Activated CD4-positive, alpha-beta memory T cell treated with anti-CD3 and anti-CD28 coated beads, Interleukin-2, amount 10 ng/mL, durations not matched to agents 7 days and 5 days (primary cell): ENCODE measurements at regions not wholly inside any gene's neighbourhood (a gene's known extent, or its start where the extent isn't known, plus 50 kb on each side); places are given as distances from the start of the nearest gene placed in this dataset.

Experiments used
- CTCF ChIA-PET: fragments of 350-600 bp; sonication (Branson Sonifier 250); formaldehyde crosslinking; loops from one replicate; lab custom pipeline; 2021; ENCODE audit warnings: antibody characterized with exemption, inconsistent platforms; lab: Charles Lee
- POLR2A ChIA-PET: fragments of 350-600 bp; sonication (Branson Sonifier 250); formaldehyde crosslinking; loops from one replicate; lab custom pipeline; 2021; ENCODE audit warnings: antibody characterized with exemption; lab: Charles Lee
- DNase-seq: peaks from one replicate; pipeline ENCODE4 v3.0.0-alpha.2; 2020
- H3K27ac Mint-ChIP-seq: one replicate; pipeline ENCODE4 v1.8.0; 2021; ENCODE audit warnings: mild to moderate bottlenecking, mixed read lengths
- H3K27me3 Mint-ChIP-seq: one replicate; pipeline ENCODE4 v1.8.0; 2021; ENCODE audit warnings: mixed read lengths
- H3K36me3 Mint-ChIP-seq: one replicate; pipeline ENCODE4 v1.8.0; 2021; ENCODE audit warnings: low read depth, mixed read lengths
- H3K4me1 Mint-ChIP-seq: one replicate; pipeline ENCODE4 v1.8.0; 2021; ENCODE audit warnings: mixed read lengths
- H3K4me3 Mint-ChIP-seq: one replicate; pipeline ENCODE4 v1.8.0; 2021; ENCODE audit warnings: mild to moderate bottlenecking, mixed read lengths
- H3K9me3 Mint-ChIP-seq: one replicate; pipeline ENCODE4 v1.8.0; 2021; ENCODE audit warnings: mixed read lengths

DNA sequence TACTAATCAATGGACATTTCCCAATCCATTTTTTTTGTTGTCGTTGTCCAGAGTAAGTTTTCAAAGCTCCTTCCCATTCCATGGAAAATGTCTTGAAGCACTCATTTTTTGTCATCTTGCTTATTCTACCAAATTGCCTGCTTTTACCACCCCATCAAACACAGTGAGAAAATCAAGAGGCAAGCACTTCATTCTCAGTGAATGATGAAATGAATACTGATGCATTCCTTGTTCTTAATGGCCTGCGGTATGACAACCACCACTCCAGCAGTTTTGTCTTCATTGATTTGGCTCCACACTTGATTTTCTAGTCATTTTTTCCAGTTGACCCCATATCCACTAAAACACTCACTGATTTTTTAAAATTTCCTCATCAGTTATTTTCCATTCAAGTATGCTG lies 193.5 kb upstream of the ANKH start:
- no peak for DNase-seq
- H3K27ac Mint-ChIP-seq, result no peak overlapping the region
- H3K9me3 Mint-ChIP-seq, result no peaks in the 10 kb centered on the region
- POLR2A ChIA-PET, result no interaction called here
- no peak overlapping the region for H3K4me3 Mint-ChIP-seq
- H3K4me1 Mint-ChIP-seq, result no peaks in the 10 kb centered on the region
- CTCF ChIA-PET, result no interaction called here
- H3K36me3 Mint-ChIP-seq, result no peaks in the 10 kb centered on the region
- H3K27me3 Mint-ChIP-seq, result no peaks in the 10 kb centered on the region

DNA sequence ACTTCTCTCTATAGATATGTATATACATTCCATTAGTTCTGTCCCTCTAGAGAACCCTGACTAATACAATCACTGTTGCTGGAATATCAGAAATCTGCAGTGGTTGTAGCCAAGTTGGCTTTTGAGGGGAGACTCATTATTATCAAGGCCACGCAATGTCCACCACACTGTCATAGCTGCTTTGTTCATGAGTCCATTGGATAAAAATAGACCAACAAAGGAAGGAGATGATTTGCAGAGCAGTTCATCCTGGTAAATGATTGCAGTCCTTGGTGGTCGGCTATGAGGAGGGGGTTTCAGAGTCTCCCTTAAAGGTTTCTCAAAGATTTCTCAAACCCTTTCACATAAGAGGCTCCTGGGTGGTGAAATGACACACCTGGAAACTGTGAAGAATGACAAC lies 192.8 kb upstream of the ANKH start:
- Mint-ChIP-seq H3K36me3 (no peaks in the 10 kb centered on the region), H3K4me1 (no peaks in the 10 kb centered on the region), H3K4me3 (no peak overlapping the region), H3K27me3 (no peaks in the 10 kb centered on the region), H3K27ac (no peak overlapping the region), H3K9me3 (no peaks in the 10 kb centered on the region)
- ChIA-PET POLR2A (no interaction called here), CTCF (no interaction called here)
- no peak for DNase-seq

DNA sequence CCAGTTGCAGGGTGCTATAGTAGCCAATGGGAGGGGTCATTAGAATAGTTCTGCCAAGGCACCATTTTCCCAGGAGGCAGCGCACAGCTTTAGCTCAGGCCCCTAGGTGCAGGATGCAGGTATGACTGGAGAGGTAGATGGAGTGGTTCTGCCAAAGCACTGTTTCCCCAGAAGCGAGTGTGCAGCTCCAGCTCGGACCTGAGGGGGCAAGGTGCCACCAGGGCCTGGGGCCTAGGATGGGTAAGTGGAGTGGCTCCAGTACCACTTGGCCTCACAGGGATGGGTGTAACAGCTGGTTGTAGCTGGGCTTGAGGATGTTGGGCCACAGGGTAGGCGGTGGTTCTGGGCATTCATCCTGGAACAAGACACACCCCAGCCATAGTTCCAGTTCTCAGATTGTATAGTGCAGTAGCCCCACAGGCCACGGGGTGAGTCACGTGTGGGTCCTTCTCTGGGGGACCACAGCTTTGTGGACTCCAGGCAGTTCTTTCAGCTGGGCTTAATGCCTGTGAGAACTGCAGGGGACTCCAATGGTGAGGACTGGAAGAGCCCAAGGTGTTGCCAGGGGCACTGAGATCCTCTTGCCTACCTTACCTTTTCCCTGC lies 185.5 kb upstream of the ANKH start:
- no peaks in the 10 kb centered on the region for H3K36me3 Mint-ChIP-seq
- H3K4me3 Mint-ChIP-seq, result no peak overlapping the region
- peaks cover 2% of the 10 kb centered on the region for H3K27me3 Mint-ChIP-seq
- H3K4me1 Mint-ChIP-seq, result no peaks in the 10 kb centered on the region
- no peak for DNase-seq
- CTCF ChIA-PET, result no interaction called here
- H3K9me3 Mint-ChIP-seq, result no peaks in the 10 kb centered on the region
- POLR2A ChIA-PET, result no interaction called here
- H3K27ac Mint-ChIP-seq, result no peak overlapping the region

DNA sequence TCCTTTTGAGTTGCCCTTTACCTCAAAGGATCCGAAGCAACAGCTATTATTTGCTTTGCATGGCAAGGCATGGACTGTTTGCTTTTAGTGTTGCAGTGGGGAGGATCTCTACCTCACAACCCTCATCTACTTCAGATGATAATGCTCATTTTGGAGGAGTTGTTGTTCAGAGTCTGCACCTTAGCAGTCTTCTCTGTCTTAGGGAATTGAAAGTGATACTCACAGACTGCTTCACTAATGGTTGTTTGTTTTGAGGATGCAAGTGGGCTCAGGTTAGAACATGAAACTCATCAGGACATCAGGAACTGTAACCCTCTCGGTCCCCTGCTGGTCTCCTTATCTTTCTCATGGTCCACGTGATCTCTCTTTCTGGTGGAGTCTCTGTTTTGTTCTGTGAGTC lies 172.9 kb upstream of the ANKH start:
- no peak for DNase-seq

DNA sequence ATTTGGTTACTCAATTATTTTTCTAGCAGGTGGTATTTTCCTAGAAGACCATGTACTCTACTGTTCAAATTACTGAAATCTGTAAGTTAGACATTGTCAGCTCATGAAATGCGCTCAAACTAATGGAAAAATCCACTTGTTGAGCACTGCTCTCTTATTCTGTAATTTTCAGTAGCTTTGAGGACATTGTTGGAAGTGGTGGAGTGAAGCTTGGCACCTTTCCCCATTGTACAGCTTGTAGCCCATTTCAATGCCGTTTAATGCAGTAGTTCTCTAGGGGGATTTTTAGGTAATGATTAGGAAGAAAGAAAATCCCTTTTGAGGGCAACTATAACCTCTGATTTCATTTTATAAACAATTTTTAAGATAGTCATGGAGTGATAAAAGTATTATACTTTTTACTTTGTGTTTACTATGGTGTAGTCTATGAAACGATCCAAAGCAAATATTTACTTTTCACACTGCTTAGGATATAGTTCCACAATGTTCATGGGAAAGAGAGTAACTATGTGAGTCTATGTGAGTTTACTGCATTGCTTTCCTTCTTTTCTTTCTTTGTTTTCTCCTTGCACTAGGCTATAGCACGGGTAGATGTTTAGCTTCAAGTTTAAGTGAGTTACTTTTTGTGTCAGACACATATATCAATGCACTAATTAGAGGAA lies 165.8 kb upstream of the ANKH start:
- DNase-seq, result no peak
- CTCF ChIA-PET, result no interaction called here
- H3K4me1 Mint-ChIP-seq, result no peaks in the 10 kb centered on the region
- no peaks in the 10 kb centered on the region for H3K36me3 Mint-ChIP-seq
- H3K27me3 Mint-ChIP-seq, result peaks cover 10% of the 10 kb centered on the region
- H3K9me3 Mint-ChIP-seq, result no peaks in the 10 kb centered on the region
- H3K4me3 Mint-ChIP-seq, result no peak overlapping the region
- H3K27ac Mint-ChIP-seq, result no peak overlapping the region
- POLR2A ChIA-PET, result no interaction called here

More for the DNA sequence above, 172.9 kb upstream of the ANKH start:
- peaks cover 6% of the 10 kb centered on the region for H3K27me3 Mint-ChIP-seq
- no peak overlapping the region for H3K27ac Mint-ChIP-seq
- no peaks in the 10 kb centered on the region for H3K36me3 Mint-ChIP-seq
- H3K4me3 Mint-ChIP-seq, result no peak overlapping the region
- ChIA-PET POLR2A (no interaction called here), CTCF (no interaction called here)
- no peaks in the 10 kb centered on the region for H3K9me3 Mint-ChIP-seq
- H3K4me1 Mint-ChIP-seq, result no peaks in the 10 kb centered on the region

DNA sequence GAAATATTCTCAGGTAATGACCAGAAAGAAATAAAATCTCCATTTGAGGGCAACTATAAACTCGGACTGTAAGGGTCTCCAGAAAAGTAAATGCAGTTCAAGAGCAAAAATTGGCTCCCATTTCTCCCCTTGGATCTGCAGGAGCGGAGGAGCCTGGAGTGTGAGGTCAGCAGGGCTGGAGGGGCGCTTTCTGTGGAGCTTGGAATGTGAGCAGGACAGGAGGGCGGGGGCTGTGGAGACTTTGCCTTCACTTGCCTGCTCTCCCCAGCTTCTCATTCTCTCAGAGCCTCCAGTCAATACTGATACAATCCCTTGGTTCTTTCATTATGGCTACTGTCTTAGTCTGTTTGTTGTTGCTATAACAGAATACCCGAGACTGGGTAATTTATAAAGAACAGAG lies 162.8 kb upstream of the ANKH start:
- Mint-ChIP-seq H3K4me3 (no peak overlapping the region), H3K36me3 (no peaks in the 10 kb centered on the region), H3K9me3 (no peaks in the 10 kb centered on the region), H3K27ac (no peak overlapping the region), H3K4me1 (no peaks in the 10 kb centered on the region), H3K27me3 (peaks cover 24% of the 10 kb centered on the region)
- no peak for DNase-seq
- ChIA-PET POLR2A (no interaction called here), CTCF (no interaction called here)

DNA sequence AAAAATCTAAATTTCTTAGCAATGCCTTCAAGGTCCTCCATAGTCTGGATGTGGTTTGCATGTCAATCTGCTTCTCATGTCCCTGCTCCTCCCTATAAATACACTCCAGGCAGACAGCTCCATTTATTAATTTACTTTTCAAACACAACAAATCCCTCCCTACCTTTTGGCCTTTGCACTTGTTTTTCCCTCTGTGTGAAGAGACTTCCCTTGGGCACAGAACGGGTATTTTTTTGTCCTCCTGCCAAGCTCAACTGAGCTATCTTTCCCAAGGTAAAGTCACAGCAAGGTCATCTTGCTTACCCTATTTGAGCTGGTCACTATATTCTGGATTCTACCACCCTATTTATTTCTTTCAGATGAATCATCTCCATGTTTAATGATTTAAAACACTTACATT lies 159.6 kb upstream of the ANKH start:
- POLR2A ChIA-PET, result no interaction called here
- Mint-ChIP-seq H3K4me1 (no peaks in the 10 kb centered on the region), H3K4me3 (no peak overlapping the region), H3K9me3 (no peaks in the 10 kb centered on the region), H3K27ac (no peak overlapping the region), H3K27me3 (peaks cover 33% of the 10 kb centered on the region), H3K36me3 (no peaks in the 10 kb centered on the region)
- CTCF ChIA-PET, result interaction anchor here (0.6 to 1.4 kb wide), 2 partner anchors 11 to 17 kb away, joined by 3 to 4 read pairs; no protein-coding TSS in a partner anchor
- DNase-seq, result no peak

DNA sequence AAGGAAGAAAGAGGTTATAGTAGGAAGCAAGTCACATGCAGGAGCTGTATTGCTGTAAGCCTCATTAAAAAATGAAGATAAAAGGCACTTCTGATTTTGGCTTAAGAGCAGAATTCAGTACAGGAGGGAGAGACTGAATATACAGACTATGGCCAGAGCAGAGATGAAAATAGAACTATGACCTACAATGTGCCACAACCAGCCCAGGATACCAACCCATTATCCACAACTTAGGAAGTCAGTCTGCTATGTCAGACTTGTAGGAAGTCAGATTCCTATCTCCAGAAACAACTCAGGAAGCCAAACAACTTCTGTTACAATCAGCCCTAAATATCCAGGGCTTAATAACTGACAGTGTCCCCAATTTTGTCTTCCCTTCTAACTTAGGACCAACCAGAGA lies 156.2 kb upstream of the ANKH start:
- Mint-ChIP-seq H3K36me3 (no peaks in the 10 kb centered on the region), H3K4me1 (no peaks in the 10 kb centered on the region), H3K27ac (no peak overlapping the region), H3K9me3 (no peaks in the 10 kb centered on the region), H3K27me3 (peaks cover 30% of the 10 kb centered on the region), H3K4me3 (no peak overlapping the region)
- no peak for DNase-seq
- CTCF ChIA-PET, result no interaction called here
- POLR2A ChIA-PET, result no interaction called here

DNA sequence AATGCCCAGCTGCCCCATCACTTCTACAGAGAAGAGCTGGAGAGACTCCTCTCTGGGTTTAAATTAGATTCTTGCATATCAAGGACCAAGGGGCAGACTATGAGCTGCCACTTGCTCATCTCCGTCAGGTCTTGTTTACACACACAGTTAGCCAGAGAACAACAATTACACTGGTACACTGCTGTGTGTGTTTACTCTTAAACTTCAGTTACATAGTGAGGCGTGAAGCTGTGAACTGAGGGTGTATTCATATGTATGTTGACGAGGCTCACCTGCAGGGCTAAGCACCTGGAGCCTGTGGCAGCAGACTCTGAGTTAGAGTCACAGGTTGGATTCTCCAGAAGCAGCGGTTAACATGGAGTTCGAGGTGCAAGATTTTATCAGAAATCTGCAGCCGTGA lies 155.4 kb upstream of the ANKH start:
- POLR2A ChIA-PET, result no interaction called here
- H3K27ac Mint-ChIP-seq, result no peak overlapping the region
- H3K4me1 Mint-ChIP-seq, result no peaks in the 10 kb centered on the region
- H3K27me3 Mint-ChIP-seq, result peaks cover 27% of the 10 kb centered on the region
- H3K4me3 Mint-ChIP-seq, result no peak overlapping the region
- H3K36me3 Mint-ChIP-seq, result no peaks in the 10 kb centered on the region
- CTCF ChIA-PET, result no interaction called here
- H3K9me3 Mint-ChIP-seq, result no peaks in the 10 kb centered on the region
- no peak for DNase-seq

DNA sequence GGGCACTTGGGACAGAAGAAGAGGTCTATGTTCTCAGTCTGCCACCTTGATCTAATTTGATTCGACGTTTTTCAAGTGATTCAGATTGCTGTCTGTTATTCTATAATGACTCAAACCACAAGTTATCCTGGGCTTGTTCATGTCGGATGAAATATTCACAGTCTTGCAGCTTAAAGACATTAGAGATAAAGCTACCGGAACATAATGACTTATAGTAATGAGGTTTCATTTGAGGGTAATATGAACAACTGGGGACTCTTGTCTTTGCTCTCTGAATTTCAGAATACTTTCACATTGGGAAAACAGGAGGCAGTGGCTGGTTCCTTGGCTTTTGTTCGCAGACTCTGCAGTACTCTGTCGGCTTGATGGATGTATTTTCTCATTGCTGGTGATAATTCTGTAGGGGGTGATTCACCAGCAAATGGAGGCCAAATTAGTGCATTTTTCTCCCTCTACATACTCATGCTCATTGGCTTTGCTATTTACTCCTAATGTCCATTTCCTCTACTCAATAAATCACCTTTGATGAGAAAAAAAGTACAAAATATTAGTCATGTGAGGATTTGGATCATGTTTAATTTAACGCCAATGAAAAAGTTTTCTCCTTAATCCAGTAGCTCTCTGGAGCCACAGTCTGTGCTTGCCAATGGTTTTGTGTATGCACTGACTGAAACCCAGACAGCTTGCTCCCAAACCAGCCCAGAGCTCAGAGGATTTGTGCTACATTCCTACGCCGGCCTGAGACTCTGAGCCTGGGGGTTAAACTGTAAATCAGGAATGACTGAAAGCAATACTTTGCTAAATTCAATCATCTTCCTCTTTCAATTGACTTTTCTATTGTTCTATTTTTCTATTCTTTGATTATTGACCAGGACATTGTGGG lies 154.7 kb upstream of the ANKH start:
- CTCF ChIA-PET, result no interaction called here
- H3K9me3 Mint-ChIP-seq, result no peaks in the 10 kb centered on the region
- no peak overlapping the region for H3K27ac Mint-ChIP-seq
- no peak overlapping the region for H3K4me3 Mint-ChIP-seq
- POLR2A ChIA-PET, result no interaction called here
- peaks cover 29% of the 10 kb centered on the region for H3K27me3 Mint-ChIP-seq
- DNase-seq, result no peak
- no peaks in the 10 kb centered on the region for H3K4me1 Mint-ChIP-seq
- H3K36me3 Mint-ChIP-seq, result no peaks in the 10 kb centered on the region

DNA sequence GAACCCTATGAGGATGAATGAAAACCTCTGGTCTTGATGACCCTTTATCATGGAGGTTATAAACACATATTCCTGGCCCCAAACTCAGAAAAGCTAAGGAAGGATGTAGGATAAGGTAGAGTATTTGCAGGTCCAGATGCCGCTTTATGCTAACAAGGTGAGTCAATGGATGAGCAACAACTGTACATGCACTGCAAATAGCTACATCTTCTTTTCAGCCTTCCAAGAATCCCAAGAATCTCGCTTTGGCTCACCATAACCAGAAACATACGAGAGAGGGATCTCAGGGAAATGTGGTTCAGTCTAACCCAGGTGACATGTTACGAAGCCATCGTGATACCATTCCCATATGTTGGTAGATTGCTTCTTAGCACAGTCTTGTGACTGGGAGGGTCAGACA lies 152.3 kb upstream of the ANKH start:
- DNase-seq, result no peak
- no peaks in the 10 kb centered on the region for H3K9me3 Mint-ChIP-seq
- no peaks in the 10 kb centered on the region for H3K4me1 Mint-ChIP-seq
- POLR2A ChIA-PET, result no interaction called here
- CTCF ChIA-PET, result interaction anchor here (0.8 to 1.0 kb wide), 2 partner anchors 9 to 18 kb away, joined by 3 read pairs; no protein-coding TSS in a partner anchor
- no peak overlapping the region for H3K27ac Mint-ChIP-seq
- H3K27me3 Mint-ChIP-seq, result peaks cover 20% of the 10 kb centered on the region
- no peak overlapping the region for H3K4me3 Mint-ChIP-seq
- no peaks in the 10 kb centered on the region for H3K36me3 Mint-ChIP-seq

DNA sequence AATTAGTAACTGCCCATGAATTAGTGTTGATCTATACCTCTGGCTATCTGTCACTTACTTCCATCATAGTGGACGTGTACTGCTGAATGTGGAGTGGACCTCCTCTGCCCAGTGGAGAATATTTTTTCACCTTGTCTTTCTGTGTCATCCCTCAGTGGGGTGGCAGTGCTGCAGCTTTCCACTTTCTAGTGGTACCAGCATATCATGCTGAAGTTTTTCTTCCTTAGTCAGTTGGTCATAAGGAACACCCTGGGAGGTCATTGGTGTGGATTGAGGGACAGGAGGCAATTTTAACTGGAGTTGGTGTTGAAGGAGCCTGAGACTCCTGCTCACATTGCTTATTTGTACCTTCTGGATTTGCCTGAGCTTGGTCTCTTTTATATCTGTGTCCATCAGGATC lies 151.7 kb upstream of the ANKH start:
- no peaks in the 10 kb centered on the region for H3K4me1 Mint-ChIP-seq
- peaks cover 19% of the 10 kb centered on the region for H3K27me3 Mint-ChIP-seq
- no peak overlapping the region for H3K4me3 Mint-ChIP-seq
- no peak overlapping the region for H3K27ac Mint-ChIP-seq
- DNase-seq, result no peak
- H3K9me3 Mint-ChIP-seq, result no peaks in the 10 kb centered on the region
- H3K36me3 Mint-ChIP-seq, result no peaks in the 10 kb centered on the region
- ChIA-PET CTCF (interaction anchor here (0.8 to 1.0 kb wide), 2 partner anchors 9 to 17 kb away, joined by 3 read pairs; no protein-coding TSS in a partner anchor), POLR2A (no interaction called here)

DNA sequence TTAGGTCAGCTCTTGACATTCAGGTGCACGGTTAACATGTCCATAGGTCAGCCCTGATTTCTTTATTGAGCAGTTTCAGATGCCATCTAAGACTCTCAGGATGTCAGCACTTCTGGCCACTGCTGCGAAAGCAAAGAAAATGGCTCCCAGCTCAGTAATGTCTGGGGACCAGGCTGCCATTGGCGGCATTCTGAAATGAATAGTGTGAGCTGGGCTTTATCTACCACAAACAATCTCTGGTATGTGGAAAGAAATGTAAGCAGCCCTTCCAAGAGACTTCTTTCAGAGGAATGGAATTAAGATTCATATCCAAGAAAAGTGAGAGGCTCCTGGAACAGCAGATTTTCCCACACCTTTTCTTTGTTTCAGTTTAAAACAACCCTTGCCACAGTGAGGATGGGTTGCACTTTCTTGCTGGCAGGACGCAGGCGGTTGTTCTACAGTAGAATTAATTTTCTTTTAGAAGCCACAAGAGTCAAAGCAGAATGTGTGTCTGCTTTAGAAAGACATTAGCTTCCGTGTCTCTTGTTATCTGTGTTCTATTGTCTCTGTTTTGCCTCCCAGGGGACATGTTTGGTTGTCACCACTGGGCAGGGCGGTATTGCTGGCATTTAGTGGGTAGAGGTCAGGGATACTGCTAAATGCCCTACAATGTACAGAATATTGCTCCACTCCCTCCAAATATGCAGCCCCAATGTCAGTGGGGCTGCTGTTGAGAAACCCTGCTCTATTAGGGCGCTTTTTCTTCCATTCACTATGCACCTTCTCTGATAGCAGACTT lies 149.9 kb upstream of the ANKH start:
- Mint-ChIP-seq H3K4me1 (no peaks in the 10 kb centered on the region), H3K36me3 (no peaks in the 10 kb centered on the region), H3K27ac (no peak overlapping the region), H3K9me3 (peaks cover 4% of the 10 kb centered on the region), H3K4me3 (no peak overlapping the region), H3K27me3 (peaks cover 14% of the 10 kb centered on the region)
- DNase-seq, result no peak
- ChIA-PET POLR2A (interaction anchor here (1.3 kb wide), 1 partner anchor 180 kb away, joined by 3 read pairs; no protein-coding TSS in a partner anchor), CTCF (no interaction called here)
